Activated T-cell treated with anti-CD3 and anti-CD28 coated beads, Interleukin-2, amount 50 U/mL, for 48 hours (primary cell): ENCODE measurements at regions not wholly inside any gene's neighbourhood (a gene's known extent, or its start where the extent isn't known, plus 50 kb on each side); places are given as distances from the start of the nearest gene placed in this dataset.
"Not testable (repeated sequence)": the region's sequence is repeated elsewhere in the genome, so short reads cannot be mapped to it uniquely, and the experiment has no call there.

Experiments
- DNase-seq, 2 experiments: peaks; one replicate each; pipeline ENCODE4 v3.0.0-alpha.2; 2020

DNA sequence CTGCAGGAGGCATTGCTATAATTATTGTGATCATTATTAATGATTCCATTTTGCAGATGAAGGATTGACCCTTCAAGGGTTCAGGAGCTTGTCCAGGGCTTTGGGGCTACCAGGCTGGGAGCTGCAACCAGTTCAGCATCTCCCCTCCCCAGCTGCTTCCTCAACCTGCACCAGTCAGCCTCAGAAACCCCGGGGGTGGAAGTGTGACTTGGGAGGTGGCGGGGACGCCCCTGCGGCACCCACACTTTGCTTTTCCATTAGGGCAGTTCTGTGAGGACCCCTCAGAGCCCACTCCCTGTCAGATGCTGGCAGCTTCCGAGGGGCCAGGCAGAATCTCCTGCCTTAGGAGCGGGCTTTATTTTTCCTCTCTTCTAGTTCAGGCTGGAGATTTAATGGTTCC is 85.6 kb downstream of the OLFM1 start:
- no peak for DNase-seq

DNA sequence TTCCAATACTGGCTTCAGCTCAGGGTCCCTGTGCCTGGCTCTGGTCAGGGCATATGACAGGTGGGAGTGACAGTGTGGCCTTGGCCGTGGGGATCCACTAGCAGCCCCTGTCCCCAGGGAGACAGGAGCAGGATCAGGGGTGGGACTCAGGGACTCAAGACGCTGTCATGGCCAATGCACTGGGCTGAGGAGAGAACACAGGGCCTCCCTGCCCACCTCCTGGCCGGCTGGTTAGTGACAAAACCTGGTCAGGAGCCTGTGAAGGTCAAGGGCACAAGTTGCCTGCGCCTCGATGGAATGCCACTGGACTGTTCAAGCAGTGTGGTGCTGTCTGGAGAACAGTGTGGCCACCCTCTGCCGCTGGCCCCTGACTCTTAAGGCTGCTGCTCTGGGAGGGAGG is 86.8 kb downstream of the OLFM1 start:
- no peak for DNase-seq

DNA sequence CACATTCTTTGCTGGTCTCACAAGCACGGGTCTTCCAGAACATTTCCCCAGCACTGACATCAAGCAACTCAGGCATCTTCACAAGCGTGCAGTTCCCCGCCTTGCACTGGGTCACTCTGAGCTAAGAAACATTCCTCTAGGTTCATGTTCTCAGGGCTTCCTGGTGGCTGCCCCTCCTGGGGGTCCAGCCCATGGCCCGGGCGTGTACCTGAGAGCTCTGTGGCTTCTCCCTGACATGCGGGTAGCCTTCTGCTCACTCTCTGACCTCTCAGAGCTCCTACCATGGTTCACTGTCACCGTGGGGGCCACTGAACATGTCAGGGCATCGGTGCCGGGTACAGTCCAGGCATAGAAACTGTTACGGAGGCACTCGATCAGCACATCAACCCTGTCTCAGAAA is 87.5 kb downstream of the OLFM1 start:
- DNase-seq = no peak

DNA sequence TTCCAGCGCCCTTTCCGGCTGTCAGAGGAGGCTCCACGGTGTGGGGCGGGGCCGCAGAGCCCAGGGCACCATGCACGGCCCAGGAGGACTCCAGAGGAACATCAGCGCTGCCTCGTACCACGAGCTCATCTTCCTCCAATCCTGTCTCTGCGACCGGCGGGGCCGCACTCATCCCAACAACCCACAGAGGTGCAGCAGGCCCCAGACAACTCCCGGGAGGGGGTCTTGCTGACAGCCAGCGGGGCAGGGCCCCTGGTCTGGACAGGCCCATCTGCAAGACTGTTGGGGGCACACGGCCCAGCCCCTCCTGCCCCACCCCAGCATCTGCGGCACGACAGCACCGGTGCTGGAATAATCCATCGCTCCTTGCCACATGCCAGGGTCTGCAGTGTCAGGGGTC is 88.8 kb downstream of the OLFM1 start:
- DNase-seq = no peak

DNA sequence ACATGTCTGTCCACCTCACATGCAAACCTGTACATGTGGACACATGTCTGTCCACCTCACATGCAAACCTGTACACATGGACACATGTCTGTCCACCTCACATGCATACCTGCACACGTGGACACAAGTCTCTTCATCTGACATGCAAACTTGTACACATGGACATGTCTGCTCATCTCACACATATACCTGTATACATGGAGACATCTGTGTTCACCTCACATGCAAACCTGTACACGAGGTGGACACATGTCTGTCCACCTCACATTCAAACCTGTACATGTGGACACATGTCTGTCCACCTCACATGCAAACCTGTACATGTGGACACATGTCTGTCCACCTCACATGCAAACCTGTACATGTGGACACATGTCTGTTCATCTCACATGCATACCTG is 90.1 kb downstream of the OLFM1 start:
- not testable (repeated sequence) for DNase-seq

DNA sequence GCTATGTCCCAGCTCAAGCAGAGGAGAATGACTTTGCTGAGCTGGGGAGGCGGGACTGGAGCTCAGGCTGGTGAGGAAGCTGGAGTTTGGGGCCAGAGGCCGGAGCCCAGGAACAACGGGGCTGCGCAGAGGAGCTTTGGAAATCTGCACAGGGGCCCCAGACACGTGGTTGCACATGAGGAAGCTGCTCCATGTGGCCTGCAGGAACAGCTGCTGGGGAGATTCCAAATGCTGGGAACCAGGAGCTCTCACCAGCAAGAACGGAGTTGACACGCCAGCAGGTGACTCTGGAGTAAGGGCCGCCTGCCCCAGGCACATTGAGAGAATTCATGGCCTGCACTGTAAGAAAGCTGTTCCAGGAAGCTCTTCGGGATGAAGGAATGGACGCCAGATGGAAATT is 91.0 kb downstream of the OLFM1 start:
- no peak for DNase-seq

DNA sequence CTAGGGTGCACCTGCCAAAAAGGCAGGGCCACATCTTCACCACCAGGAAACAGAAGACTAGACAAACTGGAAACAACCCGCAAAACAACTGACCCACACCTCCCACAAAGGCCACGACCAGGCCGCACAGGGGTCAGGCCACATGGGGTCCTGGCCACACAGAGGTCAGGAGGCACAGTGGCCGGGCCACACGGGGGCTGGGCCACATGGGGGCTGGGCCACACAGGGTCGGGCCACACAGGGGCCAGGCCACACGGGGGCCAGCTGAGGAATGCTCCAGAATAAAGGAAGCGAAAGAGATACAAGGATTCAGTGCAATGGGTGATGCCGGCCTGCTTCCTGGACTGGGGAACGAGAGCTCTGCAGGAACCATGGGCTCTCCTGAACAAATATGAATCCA is 91.6 kb downstream of the OLFM1 start:
- DNase-seq = no peak

DNA sequence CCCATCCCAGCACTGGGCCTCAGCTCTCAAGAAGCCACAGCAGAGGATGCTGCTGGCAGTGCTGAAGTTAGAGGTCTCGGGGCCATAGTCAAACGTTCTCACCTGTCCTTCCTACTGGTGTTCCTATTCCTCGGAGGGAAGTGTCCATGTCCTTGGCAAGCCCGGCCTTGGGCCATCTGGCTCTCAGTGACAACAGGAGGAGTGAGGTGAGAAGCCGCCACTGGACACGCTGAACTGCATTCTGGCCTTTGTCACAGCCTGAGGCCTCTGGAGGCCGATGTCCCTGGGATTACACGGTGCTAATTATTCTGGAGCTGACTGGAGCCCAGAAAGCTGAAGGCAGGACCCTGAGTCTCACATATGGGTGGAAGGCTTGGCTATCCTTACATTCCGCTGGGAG is 92.5 kb downstream of the OLFM1 start:
- no peak for DNase-seq

DNA sequence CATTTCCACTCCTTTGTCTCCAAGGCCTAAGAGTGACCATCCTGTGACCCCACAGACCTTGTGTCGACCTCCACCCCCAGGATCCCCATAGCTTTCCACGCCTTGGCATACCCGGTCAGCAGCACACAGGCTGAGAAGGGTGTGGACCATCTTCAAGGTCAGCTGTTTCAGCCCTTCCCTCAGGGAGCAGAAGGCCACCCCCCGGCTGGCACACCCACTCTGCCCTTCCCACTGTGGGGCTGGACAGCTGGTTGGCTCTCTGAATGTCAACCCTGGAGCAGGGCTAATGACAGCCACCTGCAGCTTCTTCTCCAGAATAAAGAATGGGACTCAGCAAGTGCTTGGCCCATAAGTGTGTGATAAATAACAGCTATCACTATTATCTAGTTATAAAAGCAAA is 93.1 kb downstream of the OLFM1 start:
- DNase-seq = no peak

DNA sequence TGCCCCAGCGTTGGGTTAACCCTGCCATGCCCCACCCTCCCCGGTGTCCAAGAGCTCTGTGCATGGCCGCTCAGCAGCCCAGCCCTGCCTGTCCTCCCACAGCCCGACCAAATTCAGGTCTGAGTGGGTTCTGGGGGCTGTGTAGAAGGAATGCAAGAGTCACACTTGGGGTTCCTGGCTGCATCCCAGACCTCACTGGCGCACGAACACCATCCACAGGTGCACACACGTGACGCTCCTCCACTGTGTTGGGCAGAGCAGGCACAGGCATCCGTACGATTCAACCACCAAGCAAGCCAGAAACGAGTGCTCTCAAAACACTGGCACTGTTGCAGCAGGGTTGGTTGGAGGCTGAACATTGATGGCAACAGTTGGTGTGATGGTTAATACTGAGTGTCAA is 93.9 kb downstream of the OLFM1 start:
- DNase-seq = no peak

DNA sequence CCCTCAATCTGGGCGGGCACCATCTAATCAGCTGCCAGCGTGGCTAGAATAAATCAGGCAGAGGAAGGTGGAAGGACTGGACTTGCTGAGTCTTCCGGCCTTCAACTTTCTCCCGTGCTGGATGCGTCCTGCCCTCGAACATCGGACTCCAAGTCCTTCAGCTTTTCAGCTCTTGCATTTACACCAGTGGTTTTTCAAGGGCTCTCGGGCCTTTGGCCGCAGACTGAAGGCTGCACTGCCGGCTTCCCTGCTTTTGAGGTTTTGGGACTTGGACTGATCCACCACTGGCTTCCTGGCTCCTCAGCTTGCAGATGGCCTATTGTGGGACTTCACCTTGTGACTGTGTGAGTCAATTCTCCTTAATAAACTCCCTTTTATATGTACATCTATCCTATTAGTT is 94.4 kb downstream of the OLFM1 start:
- not testable (repeated sequence) for DNase-seq

DNA sequence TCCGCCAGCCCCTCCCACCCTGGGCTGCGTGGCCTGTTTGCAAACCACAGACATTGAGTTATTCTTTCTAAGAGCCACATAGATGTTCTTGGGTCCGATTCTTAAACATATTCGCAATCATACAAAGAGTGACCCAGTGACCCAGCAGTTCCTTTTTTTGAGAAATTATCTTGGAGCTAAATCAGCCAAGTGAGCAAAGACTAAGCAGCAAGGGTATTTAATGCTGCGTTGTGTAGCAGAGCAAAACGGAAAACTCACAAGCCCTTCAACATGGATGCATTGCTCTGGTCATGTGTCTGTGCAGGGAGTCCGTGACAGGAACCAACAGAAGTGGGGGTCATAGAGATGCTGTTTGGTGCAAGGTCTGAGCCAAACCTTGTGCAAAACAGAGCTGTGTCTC is 95.6 kb downstream of the OLFM1 start:
- DNase-seq = no peak

DNA sequence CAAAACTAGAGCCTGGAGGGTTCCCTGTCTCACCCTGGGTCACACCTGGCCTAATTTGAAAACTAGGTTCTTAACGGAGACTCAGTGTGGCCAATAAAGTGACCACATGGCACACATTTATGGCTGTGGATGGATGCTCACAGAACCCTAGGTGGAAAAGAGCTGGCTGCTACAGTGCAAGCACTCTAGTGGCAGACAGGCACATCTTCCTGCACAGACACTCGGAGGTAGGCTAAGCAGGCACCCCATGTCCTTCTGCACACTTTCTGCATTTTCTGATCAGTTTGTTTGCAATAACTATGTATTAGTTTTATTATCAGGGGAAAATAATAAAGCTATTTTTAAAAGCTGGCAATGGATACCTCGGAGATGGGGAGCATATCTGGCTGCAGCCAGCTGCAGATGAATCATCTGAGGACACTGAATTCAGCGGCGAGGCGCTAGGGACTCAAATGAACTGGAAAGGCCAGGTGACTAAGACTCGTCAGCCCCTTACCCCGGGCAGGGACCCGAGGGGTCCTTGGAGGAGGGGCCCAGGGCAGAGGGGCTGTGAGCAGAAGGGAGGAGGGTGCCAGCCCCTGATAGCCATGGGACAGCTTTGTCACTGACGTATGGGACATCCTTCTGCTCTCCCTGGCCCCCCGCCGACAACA is 96.2 kb downstream of the OLFM1 start:
- no peak for DNase-seq

DNA sequence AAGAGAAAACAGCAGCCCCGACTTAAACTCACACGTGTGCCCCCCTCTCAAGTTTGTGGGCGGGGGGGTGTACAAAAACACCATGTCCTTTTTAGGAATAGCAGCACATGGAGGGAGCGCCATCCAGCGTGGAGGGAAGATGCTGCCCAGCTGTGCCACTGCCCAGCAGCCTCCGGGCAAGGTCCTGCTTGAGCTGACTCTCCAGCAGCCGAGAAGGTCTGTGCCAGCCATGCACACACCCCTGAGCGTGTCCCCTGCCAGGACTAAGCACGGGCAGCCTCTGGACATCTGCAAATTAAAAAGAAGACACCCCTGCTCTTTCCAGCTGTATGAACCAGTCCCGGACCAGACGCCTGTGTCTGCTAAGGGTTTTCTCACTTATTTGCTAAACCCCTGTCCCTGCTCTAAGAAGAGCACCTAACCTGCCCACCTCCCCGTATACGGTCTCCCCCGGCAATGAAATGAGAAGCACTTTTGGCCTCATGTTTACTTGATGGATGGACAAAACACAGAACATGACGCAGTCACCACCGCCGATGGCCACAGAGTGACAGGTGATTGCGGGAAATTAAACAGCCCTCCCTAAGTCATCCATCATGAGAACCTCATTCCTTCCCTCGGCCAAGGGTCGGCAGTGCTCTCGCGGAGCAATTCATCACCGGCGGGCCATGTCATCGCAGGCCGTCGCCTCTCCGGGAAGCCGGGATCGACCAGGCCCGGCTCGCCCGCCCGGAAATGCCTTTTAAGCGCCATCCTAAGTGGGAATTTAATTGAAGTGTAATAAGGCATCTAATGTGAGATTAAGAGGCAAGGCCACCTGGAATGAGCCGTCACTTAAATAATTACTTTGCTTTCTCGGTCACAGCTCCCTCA is 96.9 kb downstream of the OLFM1 start:
- no peak for DNase-seq

DNA sequence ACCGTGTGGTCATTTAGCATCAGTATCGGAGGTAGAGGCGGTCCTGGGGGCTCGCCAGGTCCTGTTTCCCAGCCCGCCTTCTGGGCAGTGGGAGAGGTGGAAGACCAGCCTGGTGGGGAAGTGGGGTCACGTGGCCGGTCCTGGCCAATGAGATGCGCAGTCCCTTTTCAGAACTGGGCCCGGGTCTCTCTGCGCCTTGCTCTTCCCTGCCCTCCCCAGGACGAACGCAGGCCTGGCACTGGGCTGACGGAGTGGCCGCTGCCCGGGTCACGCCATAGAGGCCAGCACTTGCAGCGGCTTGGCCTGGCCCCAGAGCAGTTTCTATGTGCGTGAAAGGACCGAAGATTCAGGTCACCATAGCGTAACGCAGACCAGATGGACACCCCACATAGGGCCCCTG is 97.6 kb downstream of the OLFM1 start:
- DNase-seq = no peak

DNA sequence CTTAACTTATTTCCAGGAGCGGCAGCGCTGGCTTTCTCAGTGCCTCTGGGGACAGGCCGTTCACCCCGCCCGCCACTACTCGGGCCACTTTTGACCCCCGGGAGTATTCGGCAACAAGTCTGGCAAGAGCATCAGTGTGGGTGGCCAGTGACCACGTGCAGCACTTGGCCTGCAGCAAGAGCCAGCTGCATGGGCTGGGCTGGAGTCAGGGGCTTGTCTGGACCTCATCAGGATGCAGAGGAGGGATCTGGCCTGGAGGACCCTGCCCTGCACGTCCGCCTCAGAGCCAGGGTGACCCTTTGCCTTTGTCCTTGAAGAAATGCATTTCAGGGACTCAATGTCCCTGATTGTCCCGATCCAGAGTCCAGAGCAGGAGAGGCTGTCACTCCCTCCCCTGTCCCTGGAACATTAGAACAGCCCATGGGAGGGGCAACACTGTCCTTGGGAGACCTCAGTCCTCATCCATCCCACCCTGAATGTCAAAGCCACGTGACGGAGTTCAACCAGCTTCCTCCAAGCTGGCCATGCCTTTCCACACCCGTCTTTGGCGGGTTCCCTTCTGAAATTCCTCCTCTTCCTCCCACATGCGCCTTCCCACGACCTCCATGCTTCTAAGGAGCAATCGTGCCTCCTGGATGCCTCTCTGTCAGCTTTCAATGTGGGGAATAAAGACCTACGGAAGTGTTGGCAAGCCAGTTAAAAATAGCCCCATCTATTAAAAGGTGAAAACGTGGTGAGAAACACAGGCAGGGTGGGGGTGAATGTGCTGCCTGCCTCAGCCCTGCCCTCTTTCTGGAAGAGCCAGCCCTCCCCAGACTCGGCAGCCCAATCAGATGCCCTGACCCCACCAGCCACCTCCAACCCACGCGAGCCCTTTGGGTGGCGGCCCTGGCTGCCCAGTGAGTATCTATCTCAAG is 99.0 kb downstream of the OLFM1 start:
- DNase-seq = no peak

DNA sequence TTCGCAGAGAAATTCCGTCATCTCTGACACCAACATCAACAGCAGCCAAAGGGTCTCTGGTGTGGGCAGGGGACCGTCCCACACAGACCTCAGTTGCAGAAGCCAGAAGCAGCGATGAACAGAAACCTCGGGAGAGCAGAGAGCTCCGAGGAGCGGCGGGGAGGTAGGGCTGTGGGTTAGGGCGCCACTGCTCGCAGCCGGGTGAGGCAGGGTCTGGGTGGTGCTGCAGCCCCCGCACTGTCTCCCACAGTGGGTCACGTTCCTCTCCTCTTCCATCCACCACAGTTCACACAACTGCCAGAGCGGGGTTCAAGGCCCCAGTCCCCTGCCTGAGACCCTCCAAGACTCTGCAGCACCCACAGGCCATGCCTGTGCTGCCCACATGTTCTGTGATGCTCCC is 99.9 kb downstream of the OLFM1 start:
- no peak for DNase-seq

DNA sequence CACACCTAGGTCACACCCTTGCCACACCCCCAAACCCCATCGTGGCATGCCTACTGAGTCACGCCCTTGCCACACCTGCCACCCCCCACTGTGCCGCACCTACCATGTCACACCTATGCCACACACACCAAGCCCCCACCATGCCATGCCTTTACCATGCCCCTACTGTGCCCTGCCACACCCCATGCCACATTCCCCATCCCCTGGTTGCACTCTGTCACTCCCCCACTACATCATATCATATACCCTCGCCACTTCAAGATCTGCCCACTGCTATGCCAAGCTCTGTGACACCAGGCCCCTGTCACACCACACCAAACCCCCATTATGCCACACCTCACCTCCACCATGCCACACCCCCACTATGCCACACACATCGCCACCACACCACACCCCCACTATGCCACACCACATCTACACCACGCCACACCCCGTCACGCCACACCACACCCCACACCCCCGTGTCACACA is 101.2 kb downstream of the OLFM1 start:
- no peak for DNase-seq

DNA sequence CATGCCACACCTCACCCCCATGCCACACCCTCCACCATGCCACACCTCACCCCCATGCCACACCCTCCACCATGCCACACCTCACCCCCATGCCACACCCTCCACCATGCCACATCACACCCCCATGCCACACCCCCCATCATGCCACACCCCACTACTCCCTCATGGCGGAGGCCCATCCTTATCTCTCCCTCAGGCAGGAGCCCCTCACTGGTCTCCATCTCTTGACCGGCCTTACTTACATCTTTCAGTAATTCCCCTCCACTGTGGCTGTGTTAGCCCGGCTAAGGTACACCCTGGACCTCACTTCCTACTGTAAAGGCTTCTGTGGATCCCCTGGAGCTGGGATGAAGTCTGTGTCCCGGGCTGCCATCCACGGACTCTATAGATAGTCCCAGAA is 102.0 kb downstream of the OLFM1 start:
- no peak for DNase-seq

DNA sequence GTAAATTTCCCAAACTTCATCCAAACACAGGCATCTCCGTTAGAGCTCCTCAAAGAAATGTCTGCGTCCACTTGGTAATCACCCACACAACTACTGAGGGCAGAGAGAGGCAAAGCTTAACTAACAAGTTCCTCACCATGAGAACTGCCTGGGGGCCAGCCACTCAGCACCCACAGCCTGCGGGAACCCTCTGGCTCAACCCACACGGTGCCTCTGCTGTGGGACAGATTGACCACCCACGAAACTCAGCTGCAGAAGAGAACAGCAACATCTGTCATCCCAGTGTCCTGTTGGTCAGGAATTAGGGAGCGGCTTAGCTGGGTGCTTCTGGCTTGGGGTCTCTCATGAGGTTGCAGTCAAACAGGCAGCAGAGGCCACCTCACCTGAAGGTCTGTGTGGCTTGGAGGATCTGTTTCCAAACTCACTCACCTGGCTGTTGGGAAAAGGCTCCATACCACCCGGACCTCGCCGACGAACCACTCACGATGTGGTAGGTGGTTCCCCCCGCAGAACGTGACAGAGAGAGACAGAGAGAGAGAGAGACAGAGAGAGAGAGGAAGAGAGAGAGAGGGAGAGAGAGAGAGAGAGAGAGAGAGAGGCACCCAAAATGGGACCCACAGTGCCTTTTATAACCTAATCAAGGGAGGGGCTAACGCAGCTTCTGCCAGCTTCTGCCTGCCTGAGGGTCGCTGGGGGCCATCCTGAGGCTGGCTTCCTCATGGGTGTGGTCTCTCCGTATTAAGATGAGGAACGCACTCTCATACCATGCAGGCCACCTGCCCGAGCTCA is 103.5 kb downstream of the OLFM1 start:
- DNase-seq = no peak

DNA sequence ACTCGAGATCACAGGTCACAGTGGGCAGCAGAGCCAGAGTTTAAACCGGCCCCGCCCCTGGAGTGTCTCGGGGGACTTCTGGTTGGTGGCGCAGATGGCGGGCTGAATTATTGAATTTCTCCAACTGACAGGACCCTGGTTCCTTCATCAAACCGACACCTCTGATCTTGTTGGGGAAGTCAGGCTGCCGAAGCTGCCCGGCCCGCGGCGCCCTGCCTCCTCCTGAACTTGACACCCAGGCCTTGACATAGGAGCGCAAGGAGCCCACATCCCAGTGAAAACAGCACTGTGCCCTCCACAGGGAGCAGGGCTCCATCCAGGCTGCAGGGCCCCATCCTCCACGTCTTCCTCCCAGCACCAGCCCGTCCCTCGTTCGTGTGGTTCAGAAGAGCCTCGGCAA is 105.2 kb downstream of the OLFM1 start:
- DNase-seq = no peak

DNA sequence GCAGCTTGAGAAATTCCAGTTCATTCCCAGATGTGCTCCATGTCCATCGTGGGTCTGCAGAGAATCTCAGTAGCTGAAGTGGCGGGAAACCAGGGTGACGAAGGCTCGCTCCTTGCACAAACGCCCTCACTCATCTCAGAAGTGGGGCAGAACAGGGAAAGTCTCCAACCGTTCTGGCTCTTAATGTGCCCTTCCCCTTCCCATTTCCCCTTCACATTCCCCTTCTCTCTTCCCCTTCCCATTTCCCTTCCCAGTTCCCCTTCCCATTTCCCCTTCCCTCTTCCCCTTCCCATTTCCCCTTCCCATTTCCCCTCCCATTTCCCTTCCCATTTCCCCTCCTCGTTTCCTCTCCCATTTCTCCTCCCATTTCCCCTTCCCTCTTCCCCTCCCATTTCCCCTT is 108.5 kb downstream of the OLFM1 start:
- not testable (repeated sequence) for DNase-seq

DNA sequence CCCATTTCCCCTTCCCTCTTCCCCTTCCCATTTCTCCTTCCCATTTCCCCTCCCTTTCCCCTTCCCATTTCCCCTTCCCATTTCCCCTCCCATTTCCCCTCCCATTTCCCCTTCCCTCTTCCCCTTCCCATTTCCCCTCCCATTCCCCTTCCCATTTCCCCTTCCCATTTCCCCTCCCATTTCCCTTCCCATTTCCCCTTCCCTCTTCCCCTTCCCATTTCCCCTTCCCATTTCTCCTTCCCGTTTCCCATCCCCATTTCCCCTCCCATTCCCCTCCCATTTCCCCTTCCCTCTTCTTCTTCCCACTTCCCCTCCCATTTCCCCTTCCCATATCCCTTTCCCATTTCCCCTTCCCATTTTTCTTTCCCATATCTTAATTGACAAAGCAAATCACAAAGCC is 109.0 kb downstream of the OLFM1 start:
- no peak for DNase-seq
